Vagina (tissue), 2 donors: ENCODE measurements at regions not wholly inside any gene's neighbourhood (a gene's known extent, or its start where the extent isn't known, plus 50 kb on each side); places are given as distances from the start of the nearest gene placed in this dataset.
"Not testable (repeated sequence)": the region's sequence is repeated elsewhere in the genome, so short reads cannot be mapped to it uniquely, and the experiment has no call there.

Source experiments
- DNase-seq, 2 donors: peaks; one replicate each; pipeline ENCODE4 v3.0.0-alpha.2; 2017; ENCODE audit errors: extremely low spot score in 2 of 2
- H3K27ac ChIP-seq: fragments of 200-600 bp; sonication (generic); one replicate; pipeline ENCODE4 v1.5.1; 2019
- H3K27me3 ChIP-seq: fragments of 200-600 bp; sonication (generic); one replicate; pipeline ENCODE4 v1.5.1; 2019
- H3K36me3 ChIP-seq, 2 donors: fragments of 200-600 bp; sonication (generic); one replicate each; pipeline ENCODE4 v1.5.1; 2017 to 2019
- H3K4me1 ChIP-seq: fragments of 200-600 bp; sonication (generic); one replicate; pipeline ENCODE4 v1.5.1; 2019
- H3K4me3 ChIP-seq, 2 donors: fragments of 200-600 bp; sonication (generic); 1 replicate in 1 of 2; 2 replicates in 1 of 2; pipeline ENCODE4 v1.5.1; 2016 to 2019
- H3K9me3 ChIP-seq: fragments of 200-600 bp; sonication (generic); one replicate; pipeline ENCODE4 v1.5.1; 2019
- POLR2A ChIP-seq, 2 donors: fragments of 450-650 bp; IDR thresholded peaks; one replicate each; pipeline ENCODE4 v1.6.1; 2017; ENCODE audit warnings: antibody characterized with exemption in 2 of 2, mild to moderate bottlenecking in 2 of 2, moderate library complexity in 2 of 2
- POLR2AphosphoS5 ChIP-seq, 2 donors: sonication (generic); formaldehyde crosslinking; IDR thresholded peaks; one replicate each; pipeline ENCODE4 v1.9.0; 2017; ENCODE audit warnings: antibody characterized with exemption in 2 of 2, mild to moderate bottlenecking in 2 of 2, low read depth in 1 of 2; ENCODE audit not compliant: insufficient read depth in 1 of 2
- intact Hi-C: fragments of 100-400 bp; cut with DNase I; formaldehyde crosslinking; loops from one replicate; pipeline ENCODE4 v1.15.1; 2023
- TF ChIP-seq, protein P1 (sequence below), 3 experiments: fragments of 450-650 bp in 2 of 3; fragments of 200-600 bp in 1 of 3; sonication (generic) in 1 of 3; IDR thresholded peaks; one replicate each; pipeline ENCODE4 v1.5.1; 2017 to 2019; ENCODE audit warnings: antibody characterized with exemption in 3 of 3, mild to moderate bottlenecking in 2 of 3, moderate library complexity in 2 of 3

DNA sequence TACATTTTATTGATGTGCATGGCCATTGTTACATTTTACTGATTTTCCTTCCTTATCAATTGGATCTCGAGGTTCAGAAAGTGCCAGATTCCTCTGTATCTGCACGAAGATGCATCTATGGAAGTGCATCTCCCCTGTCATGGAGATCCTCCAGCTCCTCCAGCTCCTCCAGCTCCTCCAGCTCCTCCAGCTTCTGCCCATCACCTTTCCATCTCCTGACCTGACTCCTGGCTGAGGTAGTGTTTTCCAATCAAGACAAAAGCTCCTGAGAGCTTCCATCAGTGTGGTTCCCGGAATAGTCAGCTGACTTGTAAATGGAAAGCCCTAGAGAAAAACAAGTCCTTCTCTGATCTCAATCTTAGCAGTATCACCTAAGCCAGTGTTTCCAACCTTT is 90.8 kb upstream of the KLF6 start:
- Histone ChIP-seq H3K4me3 (no peak overlapping the region), H3K27ac (no peak overlapping the region), H3K27me3 (no peaks in the 10 kb centered on the region), H3K36me3 (no peaks in the 10 kb centered on the region), H3K4me1 (peaks cover 16% of the 10 kb centered on the region), H3K9me3 (no peaks in the 10 kb centered on the region)
- TF ChIP-seq POLR2AphosphoS5 (IDR thresholded peaks at IDR 0.05; ENCODE audit: insufficient read depth in 1 of 2, low read depth in 1 of 2) (no peak), POLR2A (IDR thresholded peaks at IDR 0.05) (no peak)
- TF ChIP-seq, protein P1, sequence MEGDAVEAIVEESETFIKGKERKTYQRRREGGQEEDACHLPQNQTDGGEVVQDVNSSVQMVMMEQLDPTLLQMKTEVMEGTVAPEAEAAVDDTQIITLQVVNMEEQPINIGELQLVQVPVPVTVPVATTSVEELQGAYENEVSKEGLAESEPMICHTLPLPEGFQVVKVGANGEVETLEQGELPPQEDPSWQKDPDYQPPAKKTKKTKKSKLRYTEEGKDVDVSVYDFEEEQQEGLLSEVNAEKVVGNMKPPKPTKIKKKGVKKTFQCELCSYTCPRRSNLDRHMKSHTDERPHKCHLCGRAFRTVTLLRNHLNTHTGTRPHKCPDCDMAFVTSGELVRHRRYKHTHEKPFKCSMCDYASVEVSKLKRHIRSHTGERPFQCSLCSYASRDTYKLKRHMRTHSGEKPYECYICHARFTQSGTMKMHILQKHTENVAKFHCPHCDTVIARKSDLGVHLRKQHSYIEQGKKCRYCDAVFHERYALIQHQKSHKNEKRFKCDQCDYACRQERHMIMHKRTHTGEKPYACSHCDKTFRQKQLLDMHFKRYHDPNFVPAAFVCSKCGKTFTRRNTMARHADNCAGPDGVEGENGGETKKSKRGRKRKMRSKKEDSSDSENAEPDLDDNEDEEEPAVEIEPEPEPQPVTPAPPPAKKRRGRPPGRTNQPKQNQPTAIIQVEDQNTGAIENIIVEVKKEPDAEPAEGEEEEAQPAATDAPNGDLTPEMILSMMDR (IDR thresholded peaks at IDR 0.05): no peak
- no peak for DNase-seq
- intact Hi-C loops: loop anchor here (1.0 kb wide), 1 partner anchor 89 kb away; no protein-coding TSS in a partner anchor

DNA sequence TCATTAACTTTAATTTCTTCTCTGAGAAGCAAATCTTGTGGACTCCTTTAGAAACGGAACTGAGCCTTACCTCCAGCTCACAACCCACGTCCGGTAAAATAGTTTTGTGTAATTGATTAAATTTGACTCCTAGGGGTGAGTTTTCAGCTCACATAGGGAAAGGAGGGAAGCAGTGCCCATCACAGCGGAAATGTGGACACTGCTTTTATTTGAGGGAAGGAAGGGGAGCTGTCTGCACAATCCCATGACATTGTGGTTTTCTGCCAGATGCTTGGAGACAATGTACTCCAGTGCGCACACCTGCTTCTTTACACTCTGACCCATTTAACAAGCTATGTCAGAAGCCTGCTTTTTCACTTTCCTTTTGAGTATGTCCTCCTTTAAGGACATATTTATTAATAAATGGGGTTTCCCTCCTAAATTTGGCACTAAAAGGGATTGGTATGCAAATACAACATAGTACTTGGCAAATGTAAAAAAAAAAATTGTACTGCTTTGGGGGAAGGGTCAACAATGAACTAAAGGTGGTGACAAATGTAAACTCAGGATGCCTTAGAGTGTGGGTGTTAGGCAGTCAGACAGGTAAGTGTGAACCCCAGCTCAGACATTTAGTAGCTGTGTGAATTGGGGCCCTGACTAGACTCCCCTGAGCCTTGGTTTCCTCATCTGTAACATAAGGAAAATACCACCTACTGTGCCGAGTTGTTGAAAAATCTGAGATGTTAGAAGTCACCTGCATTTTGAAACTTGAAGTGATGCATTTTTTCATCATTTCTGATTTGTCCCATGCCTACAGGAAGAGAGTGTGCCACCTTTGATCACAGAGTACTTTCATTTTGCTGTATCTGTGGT is 90.2 kb upstream of the KLF6 start:
- intact Hi-C loops: loop anchor here (1.0 kb wide), 1 partner anchor 88 kb away; no protein-coding TSS in a partner anchor
- TF ChIP-seq POLR2A (IDR thresholded peaks at IDR 0.05) (no peak), POLR2AphosphoS5 (IDR thresholded peaks at IDR 0.05; ENCODE audit: insufficient read depth in 1 of 2, low read depth in 1 of 2) (no peak)
- TF ChIP-seq, protein P1 (IDR thresholded peaks at IDR 0.05): no peak
- no peak overlapping the region for H3K27ac ChIP-seq
- H3K36me3 ChIP-seq: no peaks in the 10 kb centered on the region
- DNase-seq: no peak
- no peaks in the 10 kb centered on the region for H3K9me3 ChIP-seq
- peaks cover 16% of the 10 kb centered on the region for H3K4me1 ChIP-seq
- H3K27me3 ChIP-seq: no peaks in the 10 kb centered on the region
- H3K4me3 ChIP-seq: no peak overlapping the region

DNA sequence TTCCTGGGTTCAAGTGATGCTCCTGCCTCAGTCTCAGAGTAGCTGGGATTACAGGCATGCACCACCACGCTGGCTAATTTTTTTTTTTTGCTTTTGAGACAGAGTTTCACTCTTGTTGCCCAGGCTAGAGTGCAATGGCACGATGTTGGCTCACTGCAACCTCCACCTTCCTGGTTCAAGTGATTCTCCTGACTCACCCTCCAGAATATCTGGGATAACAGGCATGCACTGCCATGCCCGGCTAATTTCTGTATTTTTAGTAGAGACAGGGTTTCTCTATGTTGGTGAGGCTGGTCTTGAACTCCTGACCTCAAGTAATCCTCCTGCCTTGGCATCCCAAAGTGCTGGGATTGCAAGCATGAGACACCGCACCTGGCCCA is 89.6 kb upstream of the KLF6 start:
- DNase-seq, H3K27ac ChIP-seq, H3K27me3 ChIP-seq, H3K9me3 ChIP-seq, H3K36me3 ChIP-seq, intact Hi-C loops, H3K4me3 ChIP-seq: not testable (repeated sequence)
- peaks cover 16% of the 10 kb centered on the region for H3K4me1 ChIP-seq

DNA sequence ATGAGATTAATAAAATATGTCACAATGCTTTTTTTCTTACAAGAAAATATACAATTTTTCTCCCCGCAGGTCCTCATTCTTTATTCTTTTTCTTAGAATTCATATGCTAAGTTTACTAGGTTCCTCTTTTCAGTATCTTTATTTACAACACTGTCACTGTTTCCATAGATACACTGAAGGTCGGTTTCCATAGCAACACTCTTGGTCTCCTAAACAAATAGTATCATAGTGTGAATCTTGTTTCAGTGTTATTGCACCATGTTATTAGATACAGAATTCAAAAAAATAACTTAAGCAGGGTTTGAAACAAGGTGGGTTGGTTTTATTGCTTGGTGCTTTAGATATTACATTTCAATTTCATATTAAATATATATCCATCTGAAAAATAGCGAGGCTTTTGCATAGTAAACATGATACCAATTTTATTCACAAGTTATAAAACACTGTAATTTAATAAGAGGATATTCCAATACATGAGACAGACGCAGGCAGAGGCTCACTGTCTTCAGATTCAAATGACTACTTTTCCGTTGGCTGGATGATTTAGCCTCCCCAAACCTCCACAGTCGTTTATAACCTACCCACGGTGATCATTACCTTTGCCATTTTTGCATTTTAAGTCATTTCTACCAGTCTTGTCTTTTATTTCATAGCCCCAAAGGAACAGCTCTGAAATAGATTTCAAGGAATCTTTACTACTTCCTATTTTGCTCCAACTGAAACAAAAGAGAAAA is 88.9 kb upstream of the KLF6 start:
- Histone ChIP-seq H3K36me3 (no peaks in the 10 kb centered on the region), H3K27me3 (no peaks in the 10 kb centered on the region), H3K9me3 (no peaks in the 10 kb centered on the region), H3K4me3 (no peak overlapping the region), H3K4me1 (peaks cover 16% of the 10 kb centered on the region), H3K27ac (no peak overlapping the region)
- TF ChIP-seq POLR2AphosphoS5 (IDR thresholded peaks at IDR 0.05; ENCODE audit: insufficient read depth in 1 of 2, low read depth in 1 of 2) (peak in 1 of 2 donors; percentile 15), POLR2A (IDR thresholded peaks at IDR 0.05) (no peak)
- TF ChIP-seq, protein P1 (IDR thresholded peaks at IDR 0.05): no peak
- no peak for DNase-seq
- intact Hi-C loops: no loop called here

DNA sequence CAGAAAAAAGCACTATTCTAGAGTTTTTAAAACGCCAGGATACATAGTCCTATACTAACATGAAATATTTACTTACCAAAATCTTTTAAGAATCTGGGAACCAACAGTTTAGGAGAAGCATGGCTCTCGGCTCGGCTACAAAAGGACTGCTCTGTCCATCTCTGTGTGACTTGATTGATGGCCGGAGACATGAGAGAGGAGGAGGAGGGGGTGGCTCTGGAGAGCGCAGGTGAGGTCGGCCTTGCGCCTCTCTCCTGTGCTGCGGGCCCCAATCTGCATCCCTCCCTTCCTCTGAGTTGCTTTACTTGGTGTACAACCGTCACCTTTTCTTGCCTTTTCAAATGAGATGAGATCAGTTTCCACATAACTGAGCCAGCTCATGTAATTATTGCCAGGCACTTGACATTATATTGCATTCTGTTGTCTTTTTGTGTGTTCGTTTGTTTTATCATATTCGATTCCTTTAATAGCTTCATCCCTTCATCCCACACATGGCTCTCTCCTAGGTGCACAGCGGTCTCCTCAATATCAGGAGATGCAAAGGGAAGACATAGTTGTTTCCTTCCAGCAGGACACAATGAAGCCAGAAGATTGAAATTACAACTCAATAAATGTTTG is 87.8 kb upstream of the KLF6 start:
- H3K27ac ChIP-seq: no peak overlapping the region

More for the DNA sequence above, 87.8 kb upstream of the KLF6 start:
- Histone ChIP-seq H3K4me3 (no peak overlapping the region), H3K9me3 (no peaks in the 10 kb centered on the region), H3K27me3 (no peaks in the 10 kb centered on the region), H3K4me1 (peaks cover 16% of the 10 kb centered on the region), H3K36me3 (no peaks in the 10 kb centered on the region)
- TF ChIP-seq POLR2A (IDR thresholded peaks at IDR 0.05): no peak
- TF ChIP-seq POLR2AphosphoS5 (IDR thresholded peaks at IDR 0.05; ENCODE audit: insufficient read depth in 1 of 2, low read depth in 1 of 2): no peak
- TF ChIP-seq, protein P1 (IDR thresholded peaks at IDR 0.05): no peak
- intact Hi-C loops: no loop called here
- no peak for DNase-seq
